Sigmoid colon (tissue), 6 donors: ENCODE measurements at regions not wholly inside any gene's neighbourhood (a gene's known extent, or its start where the extent isn't known, plus 50 kb on each side); places are given as distances from the start of the nearest gene placed in this dataset.

Source experiments
- DNase-seq: peaks from one replicate; pipeline ENCODE4 v3.0.0-alpha.2; 2019
- H3K27ac ChIP-seq, 4 donors: fragments of 200-600 bp; sonication (generic); one replicate each; pipeline ENCODE4 v1.5.1; 2016 to 2019; ENCODE audit warnings: mild to moderate bottlenecking in 1 of 4
- H3K27me3 ChIP-seq, 3 donors: fragments of 200-600 bp; sonication (generic); one replicate each; pipeline ENCODE4 v1.5.1; 2019; ENCODE audit warnings: mild to moderate bottlenecking in 1 of 3
- H3K36me3 ChIP-seq, 4 donors: fragments of 200-600 bp; sonication (generic); one replicate each; pipeline ENCODE4 v1.5.1; 2016 to 2019
- H3K4me1 ChIP-seq, 4 donors: fragments of 200-600 bp; sonication (generic); one replicate each; pipeline ENCODE4 v1.5.1; 2017 to 2019
- H3K4me3 ChIP-seq, 4 donors: fragments of 200-600 bp; sonication (generic); one replicate each; pipeline ENCODE4 v1.5.1; 2017 to 2019; ENCODE audit warnings: mild to moderate bottlenecking in 2 of 4, moderate library complexity in 1 of 4
- H3K9me3 ChIP-seq, 4 donors: fragments of 200-600 bp in 3 of 4; sonication (generic) in 3 of 4; one replicate each; pipeline versions ENCODE4 v1.5.1 to v1.6.1; 2013 to 2019
- CTCF ChIP-seq, 4 experiments: fragments of 450-650 bp in 3 of 4; fragments of 200-600 bp in 1 of 4; IDR thresholded peaks; one replicate each; pipeline ENCODE4 v1.5.1; 2016 to 2019; ENCODE audit warnings: antibody characterized with exemption in 4 of 4, mild to moderate bottlenecking in 3 of 4, moderate library complexity in 2 of 4
- EP300 ChIP-seq, 4 donors: sonication (generic); formaldehyde crosslinking; IDR thresholded peaks; one replicate each; pipeline ENCODE4 v1.6.1; 2017; ENCODE audit warnings: antibody characterized with exemption in 4 of 4
- POLR2A ChIP-seq, 2 donors: fragments of 450-650 bp; IDR thresholded peaks; one replicate each; pipeline ENCODE4 v1.6.1; 2016; ENCODE audit warnings: antibody characterized with exemption in 2 of 2, mild to moderate bottlenecking in 2 of 2, moderate library complexity in 2 of 2
- POLR2AphosphoS5 ChIP-seq, 4 donors: sonication (generic); formaldehyde crosslinking; IDR thresholded peaks; one replicate each; pipeline ENCODE4 v1.6.1; 2017; ENCODE audit warnings: antibody characterized with exemption in 4 of 4
- WGBS, 2 donors: extraction: QIAGEN DNeasy Blood & Tissue Kit; methylation state at CpG; one replicate each; pipeline ENCODE4 v1.1.7; 2013; 5-methylcytosine and 5-hydroxymethylcytosine counted together
- intact Hi-C: fragments of 100-400 bp; cut with DNase I; formaldehyde crosslinking; loops from one replicate; pipeline ENCODE4 v1.15.1; 2023
- donor health status: healthy with polysubstance abuse.
- donor health status: healthy.

GRCh38 chrX:139287155-139287924 is 243.2 kb upstream of the F9 start:
- Histone ChIP-seq H3K4me3 (no peak overlapping the region), H3K4me1 (no peaks in the 10 kb centered on the region), H3K9me3 (no peaks in the 10 kb centered on the region), H3K27ac (no peak overlapping the region), H3K36me3 (no peaks in the 10 kb centered on the region), H3K27me3 (no peaks in the 10 kb centered on the region)
- 26 to 73% methylated on average over 2 of the region's 2 CpGs for WGBS, 2 donors
- DNase-seq, result no peak
- intact Hi-C loops, result no loop called here
- TF ChIP-seq POLR2A (IDR thresholded peaks at IDR 0.05) (no peak), CTCF (IDR thresholded peaks at IDR 0.05) (no peak), EP300 (IDR thresholded peaks at IDR 0.05) (no peak), POLR2AphosphoS5 (IDR thresholded peaks at IDR 0.05) (no peak)

GRCh38 chrX:139286342-139286741 is 244.2 kb upstream of the F9 start:
- Histone ChIP-seq H3K27ac (no peak overlapping the region), H3K27me3 (no peaks in the 10 kb centered on the region), H3K4me3 (no peak overlapping the region), H3K9me3 (no peaks in the 10 kb centered on the region), H3K36me3 (no peaks in the 10 kb centered on the region), H3K4me1 (no peaks in the 10 kb centered on the region)
- TF ChIP-seq EP300 (IDR thresholded peaks at IDR 0.05), result no peak
- TF ChIP-seq POLR2AphosphoS5 (IDR thresholded peaks at IDR 0.05), result no peak
- no peak for TF ChIP-seq POLR2A (IDR thresholded peaks at IDR 0.05)
- no peak for TF ChIP-seq CTCF (IDR thresholded peaks at IDR 0.05)
- no peak for DNase-seq
- intact Hi-C loops, result no loop called here
- WGBS, 2 donors, result 90 to 96% methylated on average over 2 of the region's 2 CpGs

- no peaks in the 10 kb centered on the region for H3K9me3 ChIP-seq
- H3K27ac ChIP-seq, result no peak overlapping the region
- DNase-seq, result no peak
- TF ChIP-seq POLR2AphosphoS5 (IDR thresholded peaks at IDR 0.05) (no peak), EP300 (IDR thresholded peaks at IDR 0.05) (no peak), POLR2A (IDR thresholded peaks at IDR 0.05) (no peak), CTCF (IDR thresholded peaks at IDR 0.05) (no peak)
- intact Hi-C loops, result no loop called here
- WGBS, 2 donors, result 87 to 91% methylated on average over 3 of the region's 3 CpGs
- H3K27me3 ChIP-seq, result no peaks in the 10 kb centered on the region
- H3K36me3 ChIP-seq, result no peaks in the 10 kb centered on the region
- no peaks in the 10 kb centered on the region for H3K4me1 ChIP-seq
- no peak overlapping the region for H3K4me3 ChIP-seq
These were observed 262.7 kb upstream of the F9 start for GRCh38 chrX:139267851-139268250.

GRCh38 chrX:139246295-139246694 is 284.2 kb upstream of the F9 start:
- no peak for TF ChIP-seq EP300 (IDR thresholded peaks at IDR 0.05)
- H3K27me3 ChIP-seq, result no peaks in the 10 kb centered on the region
- intact Hi-C loops, result no loop called here
- DNase-seq, result no peak
- whole genome bisulfite sequencing, 2 donors, result 69 to 73% methylated on average over 3 of the region's 3 CpGs
- H3K36me3 ChIP-seq, result no peaks in the 10 kb centered on the region
- H3K27ac ChIP-seq, result no peak overlapping the region
- H3K4me3 ChIP-seq, result no peak overlapping the region
- H3K4me1 ChIP-seq, result no peaks in the 10 kb centered on the region
- no peaks in the 10 kb centered on the region for H3K9me3 ChIP-seq

- Histone ChIP-seq H3K27me3 (no peaks in the 10 kb centered on the region), H3K36me3 (no peaks in the 10 kb centered on the region), H3K4me1 (no peaks in the 10 kb centered on the region), H3K4me3 (no peak overlapping the region), H3K9me3 (no peaks in the 10 kb centered on the region), H3K27ac (no peak overlapping the region)
- TF ChIP-seq CTCF (IDR thresholded peaks at IDR 0.05) (no peak), POLR2AphosphoS5 (IDR thresholded peaks at IDR 0.05) (no peak), EP300 (IDR thresholded peaks at IDR 0.05) (no peak), POLR2A (IDR thresholded peaks at IDR 0.05) (no peak)
- no peak for DNase-seq
- WGBS, 2 donors, result 79 to 85% methylated on average over 1 of the region's 1 CpG
- intact Hi-C loops, result no loop called here
These were observed 293.4 kb upstream of the F9 start for GRCh38 chrX:139237141-139237540.
